ENCODE measurements at regions not wholly inside any gene's neighbourhood (a gene's known extent, or its start where the extent isn't known, plus 50 kb on each side); places are given as distances from the start of the nearest gene placed in this dataset.
"Not testable (repeated sequence)": the region's sequence is repeated elsewhere in the genome, so short reads cannot be mapped to it uniquely, and the experiment has no call there.

DNA sequence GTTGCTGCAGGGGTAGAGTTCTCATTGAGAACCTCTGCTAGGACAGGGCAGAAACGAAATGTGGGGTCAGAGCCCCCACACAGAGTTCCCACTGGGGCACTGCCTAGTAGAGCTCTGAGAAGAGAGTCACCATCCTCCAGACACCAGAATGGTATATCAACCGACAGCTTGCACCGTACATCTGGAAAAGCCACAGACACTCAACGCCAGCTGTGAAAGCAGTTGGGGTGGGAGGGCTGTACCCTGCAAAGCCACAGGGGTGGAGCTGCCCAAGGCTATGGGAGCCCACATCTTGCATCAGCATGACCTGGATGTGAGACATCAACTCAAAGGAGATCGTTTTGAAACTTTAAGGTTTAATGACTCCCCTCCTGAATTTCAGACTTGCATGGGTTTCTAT lies 284.0 kb upstream of the DEPDC1 start:
- DNase-seq (ENCODE audit: low spot score) = no peak

DNA sequence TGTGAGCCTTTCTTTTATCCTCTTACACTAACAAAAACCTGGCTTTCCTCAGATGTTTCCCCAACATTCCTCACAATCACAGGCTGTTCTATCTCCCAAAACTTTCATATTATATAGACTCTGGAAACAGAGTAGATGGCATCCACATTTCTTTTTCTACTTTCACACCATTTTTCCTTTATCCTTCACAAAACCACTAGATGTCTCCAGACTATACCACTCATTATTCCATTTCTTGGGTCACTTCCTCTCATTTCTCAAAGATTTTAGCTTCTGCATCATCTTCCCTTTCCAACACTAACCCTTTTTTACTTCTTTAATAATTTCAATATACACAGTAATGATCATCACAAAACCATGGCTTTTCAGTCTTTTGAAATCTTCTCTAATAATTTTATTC lies 286.0 kb upstream of the DEPDC1 start:
- DNase-seq (ENCODE audit: low spot score) = no peak

DNA sequence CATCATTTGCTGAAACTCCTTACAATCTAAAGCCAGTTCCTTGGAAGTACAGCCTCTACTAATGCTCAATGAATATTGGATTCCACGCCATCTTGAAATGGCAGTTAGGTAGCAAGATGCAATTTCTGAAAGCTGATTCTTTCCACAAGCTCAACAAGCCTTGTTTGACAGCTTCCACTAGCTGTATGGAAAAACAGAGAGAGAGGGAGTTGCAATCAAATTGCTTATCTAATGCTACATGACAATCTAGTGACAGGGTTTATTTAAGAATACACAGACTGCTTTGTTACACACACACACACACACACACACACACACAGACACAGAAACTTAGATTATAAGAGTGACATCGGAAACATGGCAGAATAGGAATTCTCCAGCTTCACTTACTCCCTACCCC lies 288.4 kb upstream of the DEPDC1 start:
- no peak for DNase-seq (ENCODE audit: low spot score)

DNA sequence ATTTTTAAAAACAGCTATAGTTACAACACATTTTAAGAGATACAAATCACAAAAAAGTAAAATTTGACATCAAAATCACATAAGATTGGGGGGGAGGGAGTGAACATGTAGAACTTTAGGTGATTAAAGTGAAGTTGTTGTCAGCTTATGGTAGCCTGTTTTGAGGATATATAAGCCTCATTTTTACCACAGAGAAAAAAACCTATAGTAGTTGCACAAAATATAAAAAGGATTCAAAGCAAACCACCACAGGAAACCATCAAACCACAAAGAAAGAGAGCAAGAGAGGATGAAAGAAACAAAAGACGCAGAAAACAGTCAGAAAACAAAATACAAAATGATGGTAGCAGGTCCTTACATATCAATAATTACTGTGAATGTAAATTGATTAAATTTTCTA lies 291.9 kb upstream of the DEPDC1 start:
- no peak for DNase-seq (ENCODE audit: low spot score)

DNA sequence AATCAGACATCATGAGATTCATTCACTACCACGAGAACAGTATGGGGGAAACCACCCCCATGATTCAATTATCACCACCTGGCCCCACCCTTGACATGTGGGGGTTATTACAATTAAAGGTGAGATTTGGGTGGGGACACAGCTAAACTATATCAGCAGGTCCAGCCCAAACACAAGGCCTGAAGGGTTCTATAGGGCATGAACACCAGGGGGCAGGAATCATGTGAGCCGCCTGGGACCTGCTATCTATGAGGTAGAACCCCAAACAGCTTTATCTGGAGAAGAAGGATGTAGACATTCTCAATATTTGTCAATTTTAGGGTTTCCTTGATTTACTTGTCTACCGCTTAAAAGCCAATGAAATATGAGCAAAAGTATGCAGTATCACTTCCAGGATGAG lies 294.9 kb upstream of the DEPDC1 start:
- DNase-seq (ENCODE audit: low spot score) = no peak

DNA sequence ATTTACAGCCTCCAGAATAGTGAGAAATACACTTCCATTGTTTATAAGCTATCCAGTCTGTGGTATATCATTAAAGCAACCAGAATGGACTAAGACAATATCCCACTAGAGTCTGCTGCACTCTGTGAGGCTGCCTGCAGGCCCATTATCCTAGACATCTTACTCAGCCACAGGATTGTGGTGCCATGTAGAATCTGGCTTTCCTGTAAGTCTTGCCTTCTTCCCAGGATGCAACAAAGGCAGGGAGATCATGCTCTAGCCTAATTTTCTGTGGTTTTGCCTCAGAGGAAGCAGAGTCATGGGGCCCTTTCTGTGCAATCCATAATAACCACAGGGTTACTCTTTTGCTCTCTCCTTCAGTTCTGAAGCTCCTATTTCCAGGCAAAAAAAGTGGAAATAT lies 299.1 kb upstream of the DEPDC1 start:
- no peak for DNase-seq (ENCODE audit: low spot score)

DNA sequence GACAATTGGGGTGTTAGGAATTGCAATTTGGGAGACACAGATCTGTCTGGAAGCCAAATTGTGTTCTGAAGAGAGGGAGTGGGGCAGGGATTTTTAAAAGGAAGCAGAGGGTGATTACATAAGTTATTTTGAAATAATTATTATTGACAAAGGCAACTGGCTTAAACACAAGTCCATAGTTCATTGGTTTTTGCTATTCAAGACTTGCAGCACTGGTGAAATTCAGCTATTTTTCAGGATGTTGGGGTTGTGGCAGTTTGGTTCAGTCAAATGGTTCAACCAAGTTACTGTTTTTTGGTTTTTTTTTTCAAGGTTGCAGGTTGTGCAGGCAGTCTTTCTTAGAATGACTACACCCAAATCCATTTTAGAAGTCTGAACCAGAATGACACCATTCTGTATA lies 300.0 kb upstream of the DEPDC1 start:
- DNase-seq (ENCODE audit: low spot score) = no peak

DNA sequence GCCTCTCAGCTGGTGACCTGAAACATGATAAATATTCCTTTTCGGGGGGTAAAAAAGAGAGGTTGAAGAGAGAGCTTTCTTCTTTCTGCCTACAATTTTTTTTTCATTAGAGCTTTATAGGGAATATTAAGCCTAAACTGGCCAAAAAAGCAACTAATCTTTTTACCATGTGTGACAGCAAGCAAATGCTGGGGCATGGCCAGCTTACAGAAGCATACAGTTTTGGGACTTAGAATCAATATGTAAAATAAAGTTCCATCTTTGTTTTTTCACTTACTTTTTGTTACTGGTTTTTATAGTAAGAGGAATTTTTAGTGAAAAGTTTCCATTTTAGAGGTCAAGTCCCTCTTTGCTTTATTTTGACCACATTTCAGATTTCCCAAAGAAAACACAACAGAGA lies 301.2 kb upstream of the DEPDC1 start:
- DNase-seq (ENCODE audit: low spot score) = no peak

DNA sequence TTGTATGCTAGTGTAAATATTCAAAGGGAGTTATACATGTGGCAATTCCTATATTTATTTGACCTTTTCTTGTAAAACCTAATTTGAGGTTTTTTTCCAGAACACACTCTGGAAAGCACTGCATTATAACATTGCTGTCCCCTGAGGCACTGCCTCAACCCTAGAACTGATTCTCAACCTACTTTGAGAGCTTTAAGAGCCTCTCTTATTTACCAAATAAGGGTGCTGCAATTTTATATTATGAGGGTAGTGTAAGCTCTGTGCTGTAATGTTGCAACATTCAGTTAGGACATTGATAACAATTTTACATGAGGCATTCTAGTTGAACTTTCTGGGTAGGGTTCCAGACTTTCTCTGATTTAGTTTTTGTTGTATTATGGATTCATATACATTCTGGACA lies 302.2 kb upstream of the DEPDC1 start:
- no peak for DNase-seq (ENCODE audit: low spot score)

DNA sequence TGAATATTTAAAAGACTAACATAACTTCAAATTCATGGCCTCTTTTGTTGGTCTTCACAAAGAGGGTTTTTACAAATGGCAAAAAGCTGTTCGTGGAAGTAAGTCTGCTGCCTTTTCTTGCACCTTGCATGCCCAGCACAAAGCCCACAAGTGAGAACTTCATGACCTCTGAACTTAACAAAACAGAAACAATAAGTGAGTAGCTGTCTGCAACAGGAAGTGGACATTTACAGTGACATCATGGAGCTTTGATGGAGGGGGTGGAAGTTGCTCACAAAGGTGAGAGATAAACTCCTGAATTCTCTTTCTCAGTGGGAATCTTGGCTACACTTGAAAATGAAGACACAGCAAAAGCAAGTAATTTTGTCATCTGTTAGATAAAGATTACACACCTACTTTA lies 303.3 kb upstream of the DEPDC1 start:
- DNase-seq (ENCODE audit: low spot score) = no peak

DNA sequence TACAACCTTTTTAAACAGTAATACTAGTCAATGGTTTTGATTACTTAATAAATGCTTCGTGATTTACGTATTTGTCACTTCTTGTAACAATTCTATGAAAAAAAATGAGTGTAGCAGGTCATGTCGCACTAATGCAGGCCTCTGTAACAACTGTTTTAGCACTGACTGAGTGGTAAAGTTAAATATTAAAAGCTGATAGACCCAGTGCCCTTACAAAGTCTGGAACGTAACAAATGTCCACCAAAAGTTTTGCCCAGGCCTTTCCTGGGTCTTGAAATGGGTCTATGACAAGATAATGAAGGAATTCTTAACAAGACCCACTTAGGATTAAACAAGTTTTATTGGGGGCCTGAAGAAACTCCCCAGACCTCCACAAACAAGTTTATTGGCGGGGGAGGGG lies 304.6 kb upstream of the DEPDC1 start:
- DNase-seq (ENCODE audit: low spot score) = no peak

DNA sequence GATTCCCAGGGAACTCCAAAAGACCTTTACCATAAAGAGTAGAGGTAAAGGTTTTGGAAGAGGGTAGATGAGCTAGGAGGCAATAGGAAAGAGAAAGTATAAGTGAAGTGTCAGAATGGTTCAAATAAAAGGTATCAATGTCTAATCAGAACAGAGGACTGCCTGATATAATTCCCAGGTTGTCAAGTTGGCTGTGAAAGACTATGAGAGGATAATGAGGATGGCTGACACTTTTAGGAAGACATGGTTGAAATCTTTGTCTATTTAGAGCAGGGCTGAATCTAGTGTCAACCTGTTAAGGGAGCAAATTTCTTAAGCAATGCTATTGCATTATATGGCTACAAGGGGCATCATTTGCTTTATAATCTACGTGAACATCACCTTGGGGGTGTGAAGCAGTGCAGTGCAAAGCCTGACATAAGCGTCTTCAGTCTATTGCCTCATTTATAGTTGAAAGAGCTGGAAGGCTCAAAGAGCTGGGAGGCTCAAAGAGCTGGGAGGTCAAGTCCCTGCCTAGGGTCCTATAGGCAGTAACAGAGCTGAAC lies 308.3 kb upstream of the DEPDC1 start:
- DNase-seq (ENCODE audit: low spot score) = no peak

DNA sequence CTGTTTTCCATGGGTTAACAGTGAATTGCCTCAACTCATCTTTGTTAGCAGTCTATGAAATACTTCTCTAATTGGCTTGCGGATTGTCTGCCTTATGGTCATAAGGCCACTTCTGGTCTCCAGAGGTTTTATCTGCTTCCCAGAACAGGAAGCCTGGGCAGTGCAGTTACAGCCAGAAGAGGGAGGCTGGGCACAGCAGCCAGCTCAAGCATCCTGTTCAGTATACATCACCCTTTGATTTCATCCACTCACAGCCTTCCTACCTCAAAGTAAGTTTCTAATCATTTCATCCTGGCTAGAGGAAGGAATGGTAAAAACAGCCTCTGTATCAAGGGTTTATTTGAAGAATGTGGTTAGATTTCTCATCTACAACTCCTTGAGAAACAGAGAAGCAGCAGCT lies 311.5 kb upstream of the DEPDC1 start:
- DNase-seq (ENCODE audit: low spot score) = no peak

DNA sequence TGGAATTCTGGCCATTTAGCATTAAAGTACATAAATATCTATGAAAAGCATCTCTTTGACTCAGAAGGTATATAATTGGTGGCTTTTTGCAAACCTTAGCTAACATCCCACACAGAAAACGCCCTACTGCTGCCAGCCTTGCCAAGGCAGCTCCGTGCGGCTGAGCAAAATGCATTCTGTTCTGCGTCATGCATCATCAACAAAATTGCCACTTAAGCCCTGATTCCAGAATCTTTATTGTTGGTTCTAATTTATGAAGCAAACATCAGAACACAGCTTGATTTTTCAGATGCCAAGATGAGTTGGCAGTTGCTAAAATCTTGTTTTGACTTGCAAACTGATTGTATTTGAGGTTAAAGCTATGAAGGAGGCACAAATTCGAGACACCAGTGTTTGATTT lies 314.9 kb upstream of the DEPDC1 start:
- no peak for DNase-seq (ENCODE audit: low spot score)

DNA sequence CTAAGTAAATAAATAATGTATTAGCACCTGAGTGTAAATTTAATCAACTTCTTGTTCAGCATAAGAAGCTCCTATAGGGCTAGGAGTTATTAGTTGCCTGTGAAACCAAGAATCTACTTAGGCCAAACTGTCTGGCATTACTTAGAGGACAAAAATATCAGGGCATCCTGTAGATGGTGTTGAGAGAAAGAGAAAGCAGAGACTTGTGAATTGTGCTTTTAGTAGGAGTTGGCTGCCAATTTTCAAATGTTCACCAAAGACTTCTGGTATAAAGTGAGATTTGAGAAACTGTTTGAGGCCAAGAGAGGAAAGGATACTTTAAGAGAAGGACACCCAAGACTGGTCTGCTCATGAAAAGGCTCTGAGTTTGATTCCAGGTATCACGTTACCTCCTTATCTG lies 315.5 kb upstream of the DEPDC1 start:
- no peak for DNase-seq (ENCODE audit: low spot score)

DNA sequence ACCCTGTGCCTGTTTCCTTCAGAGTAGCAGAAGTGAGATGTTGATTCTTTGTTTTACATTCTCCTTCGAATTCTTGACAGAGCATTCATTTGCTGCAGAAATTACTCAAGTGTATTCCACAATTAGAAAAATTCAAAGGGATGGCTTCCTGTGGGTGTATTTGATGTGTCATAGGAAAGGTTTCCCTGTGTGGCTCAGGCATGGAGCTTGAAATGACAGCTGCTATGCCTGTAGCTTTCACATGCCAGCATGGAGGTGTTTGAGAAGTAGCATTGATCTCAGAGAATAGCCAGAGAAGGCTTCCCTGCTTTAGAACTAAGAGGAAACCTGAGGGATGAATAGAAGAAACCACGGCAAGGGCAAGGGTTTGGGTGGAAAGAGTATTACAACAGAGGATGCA lies 317.2 kb upstream of the DEPDC1 start:
- DNase-seq (ENCODE audit: low spot score) = no peak

DNA sequence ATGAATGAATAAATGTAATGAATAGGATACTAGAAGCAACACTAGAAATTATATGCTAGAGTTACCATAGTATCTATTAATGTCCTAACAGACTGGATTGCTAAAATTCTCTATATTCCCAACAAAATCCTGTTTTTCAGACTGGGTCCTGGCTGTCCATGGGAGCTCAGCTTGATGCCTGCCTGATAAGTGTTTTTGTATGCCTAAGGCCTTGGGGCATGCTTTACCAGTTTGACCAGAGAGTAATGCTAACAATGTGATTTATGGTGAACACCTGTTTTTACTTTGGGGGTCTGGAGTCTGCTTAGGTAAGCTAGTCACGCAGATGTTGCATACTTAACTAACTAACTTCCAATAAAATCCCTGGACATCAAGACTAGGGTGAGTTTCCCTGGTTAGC lies 318.8 kb upstream of the DEPDC1 start:
- no peak for DNase-seq (ENCODE audit: low spot score)

DNA sequence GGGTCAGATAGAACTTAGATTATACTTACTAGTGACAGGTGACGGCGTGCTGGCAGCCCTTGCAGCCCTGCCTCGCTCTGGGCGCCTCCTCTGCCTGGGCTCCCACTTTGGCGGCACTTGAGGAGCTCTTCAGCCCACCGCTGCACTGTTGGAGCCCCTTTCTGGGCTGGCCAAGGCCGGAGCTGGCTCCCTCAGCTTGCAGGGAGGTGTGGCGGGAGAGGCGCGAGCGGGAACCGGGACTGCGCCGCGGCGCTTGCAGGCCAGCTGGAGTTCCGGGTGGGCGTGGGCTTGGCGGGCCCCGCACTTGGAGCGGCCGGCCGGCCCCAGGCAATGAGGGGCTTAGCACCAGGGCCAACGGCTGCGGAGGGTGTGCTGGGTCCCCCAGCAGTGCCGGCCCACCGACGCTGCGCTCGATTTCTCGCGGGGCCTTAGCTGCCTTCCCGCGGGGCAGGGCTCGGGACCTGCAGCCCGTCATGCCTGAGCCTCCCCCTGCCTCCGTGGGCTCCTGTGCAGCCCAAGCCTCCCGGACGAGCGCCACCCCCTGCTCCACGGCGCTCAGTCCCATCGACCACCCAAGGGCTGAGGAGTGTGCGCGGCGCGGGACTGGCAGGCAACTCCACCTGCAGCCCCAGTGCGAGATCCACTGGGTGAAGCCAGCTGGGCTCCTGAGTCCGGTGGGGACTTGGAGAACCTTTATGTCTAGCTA lies 320.8 kb upstream of the DEPDC1 start:
- DNase-seq (ENCODE audit: low spot score) = not testable (repeated sequence)

DNA sequence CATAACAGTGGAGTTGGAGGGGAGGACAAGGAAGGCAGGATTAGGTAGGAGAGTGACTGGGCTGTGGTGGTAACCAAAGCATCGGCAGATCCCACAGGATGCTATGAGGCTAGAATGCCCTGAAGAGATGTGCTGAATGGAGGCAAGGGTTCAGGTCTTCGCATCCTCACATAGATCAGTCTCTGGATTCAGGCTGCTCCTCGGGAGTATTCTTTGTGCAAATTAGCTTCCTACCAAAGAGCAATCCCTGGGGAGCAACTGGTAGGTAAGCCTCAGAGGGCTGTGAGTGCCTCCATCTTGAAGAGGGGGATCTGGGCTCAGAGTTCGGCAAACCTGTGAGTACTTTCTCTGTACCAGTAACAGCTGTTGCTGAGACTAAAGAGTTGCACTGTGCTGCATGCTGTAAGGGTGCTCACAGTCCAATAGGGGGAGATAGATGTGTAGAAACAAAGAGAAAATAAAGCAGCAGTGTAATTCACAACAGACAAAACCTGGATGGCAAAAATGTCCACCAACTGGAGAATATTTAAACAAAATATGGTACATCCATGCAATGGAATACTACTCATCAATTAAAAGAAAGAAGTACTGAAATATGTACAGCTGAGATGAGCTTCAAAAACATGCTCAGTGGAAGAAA lies 322.4 kb upstream of the DEPDC1 start:
- no peak for DNase-seq (ENCODE audit: low spot score)

DNA sequence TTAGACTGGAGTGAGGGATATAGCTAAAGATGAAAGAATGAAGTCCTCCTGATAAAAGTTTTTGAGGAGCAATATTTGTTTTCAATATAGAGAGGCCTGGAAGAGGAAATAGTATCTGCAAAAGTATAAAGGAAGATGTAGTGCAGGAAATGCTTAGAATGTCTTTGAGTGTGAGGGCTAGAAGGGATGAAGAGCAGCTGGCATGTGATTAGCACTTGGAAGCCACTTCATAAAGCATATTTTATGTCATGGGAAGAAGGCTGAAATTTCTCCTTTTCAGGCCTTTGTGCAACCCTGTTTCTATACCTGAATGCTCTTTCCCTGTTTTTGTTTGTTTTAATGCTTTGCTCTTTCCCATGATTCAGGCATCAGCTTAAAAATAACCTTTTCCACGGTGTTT lies 323.3 kb upstream of the DEPDC1 start:
- DNase-seq (ENCODE audit: low spot score) = no peak

DNA sequence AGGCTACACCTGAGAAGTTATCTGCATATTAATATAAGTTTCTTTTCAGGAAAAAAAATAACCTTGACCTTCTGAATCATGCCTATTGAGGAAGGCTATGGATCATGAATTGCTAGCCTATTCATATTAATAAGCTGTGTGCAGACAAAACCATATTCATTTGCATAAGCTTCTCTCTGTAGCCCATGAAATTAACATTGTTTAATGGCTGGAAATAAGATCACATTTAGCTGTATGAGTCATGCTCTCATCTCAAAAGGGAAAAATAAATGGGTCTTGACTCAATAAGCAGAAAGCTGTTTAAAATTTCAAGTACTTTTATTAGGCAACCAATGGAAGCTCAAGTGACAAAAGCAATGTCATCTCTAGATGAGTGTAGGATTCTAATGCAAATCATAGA lies 330.0 kb upstream of the DEPDC1 start:
- DNase-seq (ENCODE audit: low spot score) = no peak

DNA sequence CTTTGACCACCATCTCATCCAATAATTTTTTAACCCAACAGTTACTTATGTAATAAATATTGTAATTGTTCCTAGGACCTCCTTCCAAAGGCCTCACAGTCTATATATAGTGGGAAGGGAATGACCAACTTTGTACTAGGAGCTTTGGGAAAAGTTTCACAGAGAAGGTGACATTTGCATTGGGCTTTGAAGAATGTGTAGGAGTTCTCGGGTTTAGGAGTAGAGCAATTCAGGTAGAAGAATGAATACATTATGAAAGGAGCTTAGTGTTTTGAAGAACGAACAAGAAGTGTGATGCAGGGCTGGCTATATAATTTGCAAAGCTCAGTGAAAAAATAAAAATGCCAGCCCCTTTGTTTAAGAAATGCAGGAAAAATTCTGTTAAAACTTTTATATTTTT lies 330.4 kb upstream of the DEPDC1 start:
- DNase-seq (ENCODE audit: low spot score) = no peak

DNA sequence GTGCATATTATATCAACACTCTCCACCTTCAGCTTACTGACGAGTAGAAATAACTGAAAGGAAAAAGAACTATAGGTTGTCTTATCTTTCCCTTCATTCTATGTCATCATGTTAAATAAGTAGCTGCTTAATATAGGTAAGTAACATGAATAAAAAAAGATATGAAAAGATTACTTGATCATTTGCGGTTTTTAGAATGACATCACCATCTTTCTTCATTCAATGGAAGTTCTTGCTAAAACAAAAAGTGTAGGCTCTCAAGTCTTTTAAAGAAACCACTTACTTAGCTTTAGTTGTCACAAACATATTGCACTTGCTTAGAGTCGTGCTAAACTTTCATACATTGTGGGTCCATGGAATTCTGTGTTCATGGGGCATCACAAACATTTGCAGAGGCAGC lies 331.1 kb upstream of the DEPDC1 start:
- no peak for DNase-seq (ENCODE audit: low spot score)

DNA sequence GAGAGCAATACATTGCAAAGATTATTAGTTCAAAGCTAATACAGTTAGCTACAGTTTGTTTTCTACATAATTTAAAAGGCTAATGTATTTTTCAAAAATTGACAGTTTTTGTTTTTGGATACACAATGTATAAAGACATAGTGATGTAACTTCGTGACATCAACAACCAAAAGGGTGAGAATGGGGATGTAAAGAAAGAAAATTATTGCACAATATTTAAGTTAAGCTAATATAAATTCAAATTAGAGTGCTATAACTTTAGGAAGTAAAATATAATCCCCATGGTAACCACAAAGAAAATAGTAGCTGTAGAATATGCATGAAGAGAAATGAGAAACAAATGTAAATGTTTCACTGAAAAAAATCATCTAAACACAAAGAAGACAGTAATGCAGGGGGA lies 334.4 kb upstream of the DEPDC1 start:
- no peak for DNase-seq (ENCODE audit: low spot score)

Data from kidney capillary endothelial cell (primary cell).